GM19438 (cell line): ENCODE measurements at regions not wholly inside any gene's neighbourhood (a gene's known extent, or its start where the extent isn't known, plus 50 kb on each side); places are given as distances from the start of the nearest gene placed in this dataset.

Experiments used
- ATAC-seq: cut with Tn5 transposase; IDR thresholded peaks from one replicate; pipeline ENCODE4 v1.9.1; 2021; ENCODE audit warnings: low read depth; ENCODE audit not compliant: unreplicated experiment

- no peak for ATAC-seq
Observed at GRCh38 chr10:88081457-88082054, 218.1 kb downstream of the PTEN start.

DNA sequence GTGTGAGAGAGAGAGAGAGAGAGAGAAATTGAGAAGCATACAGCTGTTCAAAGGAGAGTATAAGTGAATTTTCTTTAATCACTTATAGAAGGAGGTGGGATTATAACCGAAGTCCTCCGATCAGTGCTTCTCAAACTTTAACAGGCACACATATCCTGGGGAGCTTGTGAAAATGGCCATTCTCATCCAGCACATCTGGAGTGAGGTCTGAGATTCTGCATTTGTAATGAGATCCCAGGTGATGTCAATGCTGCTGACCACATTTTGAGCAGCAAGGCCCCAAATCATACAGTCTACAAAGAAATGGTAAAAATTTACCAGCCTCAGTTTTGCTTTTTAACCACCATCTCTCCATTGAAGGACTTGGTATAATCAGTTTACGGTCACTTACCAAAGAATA, 219.0 kb downstream of the PTEN start:
- ATAC-seq = peak; percentile 46

DNA sequence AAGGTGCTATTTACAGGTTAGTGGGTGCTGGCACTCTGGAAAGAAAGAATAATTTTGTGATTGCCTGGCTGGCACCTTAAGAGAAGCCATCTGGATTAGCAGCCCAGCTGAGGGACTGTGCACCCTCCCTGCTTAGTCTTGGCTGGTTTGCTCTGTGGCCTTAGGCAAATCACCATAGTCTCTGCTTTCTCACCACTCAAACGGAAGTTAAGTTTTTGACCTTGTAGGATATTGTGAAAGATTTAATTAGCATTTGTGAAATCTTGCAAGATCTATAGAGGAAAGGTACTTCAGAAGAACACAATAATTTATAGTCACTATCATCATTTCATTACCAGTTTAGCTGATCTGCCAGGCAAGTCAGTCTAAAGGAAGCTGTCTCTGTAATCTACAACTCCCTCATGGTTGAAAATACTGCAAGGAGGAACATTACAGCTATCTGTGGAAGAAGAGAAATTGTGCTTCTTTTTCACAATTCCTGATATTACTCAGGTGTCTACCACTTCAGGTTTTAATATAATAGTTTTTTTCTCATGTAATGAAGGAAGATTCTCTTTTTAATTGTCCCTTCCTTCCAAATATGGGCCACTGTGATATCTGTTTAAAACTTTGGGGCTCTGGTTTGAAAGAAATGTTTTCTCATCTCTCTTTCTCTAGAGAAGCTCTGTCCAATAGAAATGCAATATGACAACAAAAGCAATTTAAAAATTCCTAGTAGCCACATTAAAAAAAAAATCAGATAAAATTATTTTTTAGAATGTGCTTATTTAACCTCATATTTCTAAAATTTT, 219.6 kb downstream of the PTEN start:
- ATAC-seq = peak; percentile 71

DNA sequence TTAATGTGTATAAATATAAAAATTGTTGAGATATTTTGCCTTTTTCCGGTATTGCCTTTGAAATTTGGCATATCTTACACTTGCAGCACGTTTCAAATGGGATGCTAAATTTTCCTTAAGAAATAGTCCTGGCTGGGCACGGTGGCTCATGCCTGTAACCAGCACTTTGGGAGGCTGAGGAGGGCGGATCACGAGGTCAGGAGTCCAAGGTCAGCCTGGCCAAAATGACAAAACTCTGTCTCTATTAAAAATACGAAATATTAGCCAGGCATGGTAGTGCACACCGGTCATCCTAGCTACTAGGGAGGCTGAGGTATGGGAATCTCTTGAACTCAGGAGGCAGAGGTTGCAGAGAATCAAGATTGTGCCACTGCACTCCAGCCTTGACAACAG, 220.2 kb downstream of the PTEN start:
- no peak for ATAC-seq

DNA sequence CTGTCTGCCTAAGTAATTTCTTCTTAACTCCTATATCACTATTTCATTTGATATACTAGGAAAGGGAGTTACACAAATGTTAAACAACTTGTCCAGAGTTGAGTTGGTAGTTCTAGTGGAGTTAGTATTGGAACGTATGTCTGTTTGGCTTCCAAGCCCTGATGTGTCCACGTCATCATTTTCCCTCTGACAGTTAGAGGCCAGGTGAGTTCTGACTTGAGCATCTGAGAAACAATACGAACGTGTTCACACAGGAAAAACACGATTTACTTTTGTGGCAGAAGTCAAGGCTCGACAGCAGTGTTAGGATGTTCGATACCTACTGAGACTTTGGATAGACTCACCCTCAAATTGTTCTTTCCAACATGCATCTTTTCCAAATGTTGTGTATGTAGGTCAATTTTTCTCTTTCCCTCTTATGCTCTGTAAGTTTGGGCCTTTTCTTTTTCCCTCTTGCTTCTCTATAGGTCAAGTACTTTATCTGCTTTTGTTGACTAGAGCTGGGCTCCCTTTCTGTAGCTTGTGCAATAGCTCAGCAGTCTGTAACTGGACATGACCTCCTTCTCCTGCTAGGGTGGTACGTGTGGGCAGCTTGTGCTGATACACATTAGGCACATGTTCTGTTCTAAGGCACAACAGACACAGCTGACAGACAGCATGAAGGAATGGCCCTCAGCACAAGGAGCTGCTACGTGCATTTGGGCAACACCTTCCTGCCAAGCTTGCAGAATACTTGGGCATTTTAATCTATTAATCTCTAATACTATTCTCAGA, 222.9 kb downstream of the PTEN start:
- no peak for ATAC-seq

- no peak for ATAC-seq
Observed at GRCh38 chr10:88088441-88089340, 225.3 kb downstream of the PTEN start.

DNA sequence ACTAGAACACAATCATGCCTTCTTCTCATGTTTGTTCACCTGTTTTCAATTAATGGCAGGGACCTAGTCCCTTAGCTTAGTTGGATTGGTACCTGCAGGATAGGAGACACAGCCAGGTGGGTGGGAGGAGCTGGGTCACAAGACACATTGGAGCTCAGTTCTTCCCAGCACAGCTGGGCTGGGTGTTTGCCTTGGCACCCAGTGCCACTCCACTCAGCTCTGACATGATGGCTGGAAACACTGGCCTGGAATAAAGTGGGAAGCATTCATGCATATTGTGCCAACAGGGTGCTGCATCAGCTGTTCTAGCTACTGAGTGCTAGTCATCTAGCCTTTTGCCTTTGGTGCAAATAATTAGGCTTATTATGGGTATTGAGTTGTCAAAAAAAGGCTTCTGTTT, 226.1 kb downstream of the PTEN start:
- ATAC-seq = no peak

DNA sequence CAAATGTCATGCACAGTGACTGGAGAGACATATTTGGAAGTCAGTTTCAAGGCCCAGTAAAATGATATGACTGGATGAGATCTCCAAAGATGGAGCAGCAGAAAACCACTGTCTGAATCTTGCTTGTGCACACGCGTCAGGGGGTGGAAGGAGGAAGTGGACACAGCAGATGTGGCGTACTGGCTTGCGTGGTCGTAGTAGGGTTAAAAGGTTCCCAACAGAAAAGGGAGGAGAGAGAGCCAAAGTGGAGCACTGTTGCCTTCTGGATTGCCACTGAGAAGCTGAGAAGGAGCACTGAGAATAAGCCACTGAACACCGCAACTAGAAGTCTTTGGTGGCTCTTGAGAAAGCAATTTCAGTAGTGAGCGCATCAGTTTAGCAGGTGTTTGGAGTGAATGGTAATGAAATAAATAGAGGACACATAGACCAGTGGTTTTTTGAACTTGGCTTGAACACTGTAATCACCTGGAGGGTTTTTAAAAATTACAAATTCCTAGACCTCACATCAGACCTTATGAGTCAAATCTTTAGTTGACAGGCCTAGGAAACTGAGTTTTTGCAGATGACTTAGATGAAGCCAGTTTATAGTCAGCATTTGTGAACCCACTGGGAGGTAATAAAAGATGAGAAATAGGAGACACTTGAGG, 227.3 kb downstream of the PTEN start:
- ATAC-seq = no peak

- ATAC-seq = peak; percentile 91
Observed at GRCh38 chr10:88091490-88092061, 228.2 kb downstream of the PTEN start.

- ATAC-seq = no peak
Observed at GRCh38 chr10:88092265-88092664, 228.8 kb downstream of the PTEN start.

DNA sequence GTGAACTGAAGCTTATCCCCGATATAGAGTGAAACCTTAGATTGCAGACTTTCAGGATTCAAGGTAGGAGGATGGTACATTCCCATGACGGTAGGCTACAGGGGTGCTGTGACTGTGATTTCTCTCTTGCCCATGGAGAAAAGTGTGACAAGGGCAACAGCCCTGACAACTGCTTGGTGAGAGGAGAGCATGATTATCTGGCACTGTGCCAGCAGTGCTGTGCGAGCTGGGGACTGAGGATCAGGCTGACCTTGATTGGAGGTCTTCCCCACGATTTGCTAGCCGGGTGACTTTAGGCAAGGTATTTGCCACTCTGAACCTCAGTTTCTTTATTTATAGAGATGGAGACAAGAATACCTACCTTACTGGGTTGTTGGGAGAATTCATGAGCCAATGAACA, 229.5 kb downstream of the PTEN start:
- ATAC-seq = no peak

DNA sequence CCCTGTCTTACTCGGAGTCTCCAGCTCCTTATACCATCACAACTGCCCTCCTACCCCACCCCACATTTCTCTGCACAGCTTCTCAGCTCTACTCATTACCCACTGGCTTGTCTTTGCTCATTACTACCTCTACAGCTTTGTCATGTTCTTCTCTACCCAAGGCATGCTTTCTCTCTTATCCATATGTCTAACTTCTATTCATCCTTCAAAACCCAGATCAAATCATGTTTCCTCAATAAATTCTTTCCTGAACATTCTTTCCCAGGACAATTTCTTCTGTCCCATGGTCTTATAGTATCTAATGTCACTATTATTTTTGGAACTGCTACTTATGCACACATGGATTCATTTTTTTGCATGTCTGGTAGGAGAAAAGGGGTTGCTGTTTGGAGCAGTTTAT, 231.4 kb downstream of the PTEN start:
- no peak for ATAC-seq

GRCh38 chr10:88095223-88095721, 231.8 kb downstream of the PTEN start:
- no peak for ATAC-seq

GRCh38 chr10:88095778-88096431, 232.5 kb downstream of the PTEN start:
- ATAC-seq = no peak

GRCh38 chr10:88097092-88097516, 233.7 kb downstream of the PTEN start:
- no peak for ATAC-seq

GRCh38 chr10:88097536-88097935, 234.1 kb downstream of the PTEN start:
- no peak for ATAC-seq

- no peak for ATAC-seq
Observed at GRCh38 chr10:88100281-88100680, 236.9 kb downstream of the PTEN start.

- no peak for ATAC-seq
Observed at GRCh38 chr10:88101666-88102065, 238.2 kb downstream of the PTEN start.

DNA sequence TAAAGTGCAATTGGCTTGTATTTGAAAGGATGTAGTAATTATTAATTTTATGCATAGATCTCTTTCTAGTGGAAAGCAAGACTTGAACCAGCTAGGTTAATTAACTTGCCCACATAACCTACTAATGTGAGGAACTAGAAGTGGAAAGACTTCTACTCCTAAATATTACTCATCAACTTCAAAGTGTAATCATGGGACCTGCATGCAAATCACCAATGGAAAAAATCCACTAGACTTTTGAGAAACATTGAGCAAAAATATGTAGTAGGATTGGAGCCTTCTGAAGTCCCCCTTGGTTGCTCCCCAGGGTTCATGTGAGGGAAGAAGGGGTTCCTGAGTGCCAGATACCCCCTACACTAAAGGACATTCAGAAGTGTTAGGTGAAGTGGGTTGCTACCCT, 240.2 kb downstream of the PTEN start:
- ATAC-seq = no peak
